ENCODE measurements at regions not wholly inside any gene's neighbourhood (a gene's known extent, or its start where the extent isn't known, plus 50 kb on each side); places are given as distances from the start of the nearest gene placed in this dataset.

DNA sequence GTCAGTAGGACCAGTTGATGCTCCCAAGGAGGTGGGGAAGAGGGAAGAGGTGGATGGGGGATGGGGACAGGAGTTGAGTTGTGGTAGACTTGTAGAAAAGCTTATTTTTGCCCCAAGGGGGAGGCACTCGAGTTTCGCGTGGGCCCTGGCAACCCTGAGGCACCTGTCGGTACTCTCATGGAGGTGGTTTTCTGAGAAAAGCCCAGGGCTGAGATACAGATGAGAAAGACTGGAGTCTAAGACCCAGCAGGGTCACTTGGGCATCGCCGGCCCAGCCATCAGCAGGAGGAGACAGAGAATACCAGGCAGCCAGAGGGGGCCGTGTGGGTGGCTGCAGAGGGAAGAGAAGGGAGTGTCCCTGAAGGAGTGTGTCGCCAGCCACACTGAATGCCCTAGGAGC, 57.7 kb upstream of the HPCAL1 start:
- WGBS (ENCODE audit: insufficient coverage) = 94% methylated on average over 8 of the region's 8 CpGs
- H3K4me3 Mint-ChIP-seq = no peak overlapping the region
- intact Hi-C loops (cut with micrococcal nuclease) = no loop called here

DNA sequence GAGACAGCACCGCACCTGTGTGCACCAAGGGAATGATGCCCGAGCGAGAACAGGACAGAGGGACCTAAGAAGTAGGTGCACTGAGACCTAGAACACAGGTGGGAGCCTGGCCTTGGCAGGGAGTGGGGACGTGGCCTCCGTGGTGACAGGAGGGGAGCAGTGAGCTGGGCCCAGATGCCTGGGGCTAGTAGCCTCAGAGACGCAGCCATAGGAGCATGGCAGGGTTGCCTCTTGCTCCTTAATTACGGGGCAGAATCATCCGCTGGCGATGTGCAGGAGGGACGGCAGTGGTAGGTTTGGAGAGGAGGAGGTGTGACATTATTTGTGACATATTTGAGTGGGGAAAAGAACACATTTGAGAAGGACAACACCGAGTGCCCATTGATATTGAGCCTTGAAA, 57.0 kb upstream of the HPCAL1 start:
- H3K4me3 Mint-ChIP-seq = no peak overlapping the region
- peaks cover 3 to 4% of the 10 kb centered on the region in 2 donors for H3K36me3 Mint-ChIP-seq
- Histone ChIP-seq H3K9ac (ENCODE audit: insufficient read depth, low read length, poor library complexity, severe bottlenecking) (no peak overlapping the region), H3K36me3 (replicated peaks in 1 of 2; ENCODE audit: control insufficient read depth in 1 of 2, insufficient read depth in 2 of 2, low read length in 2 of 2) (no peaks in the 10 kb centered on the region), H4K20me1 (ENCODE audit: insufficient read depth, low read length) (no peaks in the 10 kb centered on the region), H3K27ac (ENCODE audit: low read depth in 1 of 2, low read length in 2 of 2) (no peak overlapping the region), H3K27me3 (ENCODE audit: control insufficient read depth in 2 of 2, insufficient read depth in 2 of 2, low read length in 2 of 2) (peaks cover 0 to 27% of the 10 kb centered on the region in 2 donors), H3K4me3 (replicated peaks in 1 of 3; ENCODE audit: low read depth in 2 of 3, low read length in 3 of 3) (no peak overlapping the region), H3K4me1 (ENCODE audit: control insufficient read depth in 1 of 2, insufficient read depth in 2 of 2, low read length in 2 of 2) (peaks cover 9 to 20% of the 10 kb centered on the region in 2 donors), H3K4me2 (replicated peaks; ENCODE audit: extremely low read depth, low read length, poor library complexity, severe bottlenecking) (no peak overlapping the region), H3K79me2 (ENCODE audit: insufficient read depth, low read length) (no peaks in the 10 kb centered on the region), H2AFZ (ENCODE audit: insufficient read depth, low read depth, low read length, poor library complexity, severe bottlenecking) (no peak overlapping the region), H3K9me3 (replicated peaks in 1 of 2; ENCODE audit: control insufficient read depth in 1 of 2, insufficient read depth in 1 of 2, low read length in 2 of 2) (peaks cover 0 to 16% of the 10 kb centered on the region in 2 donors)
- peaks cover 9 to 18% (median 15%) of the 10 kb centered on the region in 3 donors for H3K27me3 Mint-ChIP-seq (ENCODE audit: low read depth in 3 of 3)
- intact Hi-C loops (cut with micrococcal nuclease) = no loop called here
- 96% methylated on average over 11 of the region's 11 CpGs for WGBS (ENCODE audit: insufficient coverage)
- peaks cover 9% of the 10 kb centered on the region for H3K4me1 Mint-ChIP-seq
- TF ChIP-seq, protein P1, sequence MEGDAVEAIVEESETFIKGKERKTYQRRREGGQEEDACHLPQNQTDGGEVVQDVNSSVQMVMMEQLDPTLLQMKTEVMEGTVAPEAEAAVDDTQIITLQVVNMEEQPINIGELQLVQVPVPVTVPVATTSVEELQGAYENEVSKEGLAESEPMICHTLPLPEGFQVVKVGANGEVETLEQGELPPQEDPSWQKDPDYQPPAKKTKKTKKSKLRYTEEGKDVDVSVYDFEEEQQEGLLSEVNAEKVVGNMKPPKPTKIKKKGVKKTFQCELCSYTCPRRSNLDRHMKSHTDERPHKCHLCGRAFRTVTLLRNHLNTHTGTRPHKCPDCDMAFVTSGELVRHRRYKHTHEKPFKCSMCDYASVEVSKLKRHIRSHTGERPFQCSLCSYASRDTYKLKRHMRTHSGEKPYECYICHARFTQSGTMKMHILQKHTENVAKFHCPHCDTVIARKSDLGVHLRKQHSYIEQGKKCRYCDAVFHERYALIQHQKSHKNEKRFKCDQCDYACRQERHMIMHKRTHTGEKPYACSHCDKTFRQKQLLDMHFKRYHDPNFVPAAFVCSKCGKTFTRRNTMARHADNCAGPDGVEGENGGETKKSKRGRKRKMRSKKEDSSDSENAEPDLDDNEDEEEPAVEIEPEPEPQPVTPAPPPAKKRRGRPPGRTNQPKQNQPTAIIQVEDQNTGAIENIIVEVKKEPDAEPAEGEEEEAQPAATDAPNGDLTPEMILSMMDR (IDR thresholded peaks at IDR 0.05) = no peak
- no peak for DNase-seq
- peaks cover 9 to 23% (median 18%) of the 10 kb centered on the region in 7 donors for H3K9me3 Mint-ChIP-seq
- no peak overlapping the region for H3K27ac Mint-ChIP-seq

More for the DNA sequence above, 57.7 kb upstream of the HPCAL1 start:
- no peak overlapping the region for H3K27ac ChIP-seq (ENCODE audit: low read depth in 1 of 2, low read length in 2 of 2)
- peaks cover 5 to 16% (median 12%) of the 10 kb centered on the region in 7 donors for H3K9me3 Mint-ChIP-seq
- H3K4me3 ChIP-seq (replicated peaks in 1 of 3; ENCODE audit: low read depth in 2 of 3, low read length in 3 of 3) = no peak overlapping the region
- H3K4me1 ChIP-seq (ENCODE audit: control insufficient read depth in 1 of 2, insufficient read depth in 2 of 2, low read length in 2 of 2) = peaks cover 9 to 20% of the 10 kb centered on the region in 2 donors
- H3K9me3 ChIP-seq (replicated peaks in 1 of 2; ENCODE audit: control insufficient read depth in 1 of 2, insufficient read depth in 1 of 2, low read length in 2 of 2) = peaks cover 0 to 10% of the 10 kb centered on the region in 2 donors
- H3K9ac ChIP-seq (ENCODE audit: insufficient read depth, low read length, poor library complexity, severe bottlenecking) = no peak overlapping the region
- no peak overlapping the region for H3K27ac Mint-ChIP-seq
- TF ChIP-seq, protein P1 (IDR thresholded peaks at IDR 0.05) = no peak
- no peaks in the 10 kb centered on the region for H4K20me1 ChIP-seq (ENCODE audit: insufficient read depth, low read length)
- no peak overlapping the region for H3K4me2 ChIP-seq (replicated peaks; ENCODE audit: extremely low read depth, low read length, poor library complexity, severe bottlenecking)
- peaks cover 3 to 11% (median 10%) of the 10 kb centered on the region in 3 donors for H3K27me3 Mint-ChIP-seq (ENCODE audit: low read depth in 3 of 3)
- H3K27me3 ChIP-seq (ENCODE audit: control insufficient read depth in 2 of 2, insufficient read depth in 2 of 2, low read length in 2 of 2) = peaks cover 0 to 20% of the 10 kb centered on the region in 2 donors
- H3K36me3 ChIP-seq (replicated peaks in 1 of 2; ENCODE audit: control insufficient read depth in 1 of 2, insufficient read depth in 2 of 2, low read length in 2 of 2) = no peaks in the 10 kb centered on the region
- H2AFZ ChIP-seq (ENCODE audit: insufficient read depth, low read depth, low read length, poor library complexity, severe bottlenecking) = no peak overlapping the region
- peaks cover 9% of the 10 kb centered on the region for H3K4me1 Mint-ChIP-seq
- no peak for DNase-seq
- H3K79me2 ChIP-seq (ENCODE audit: insufficient read depth, low read length) = no peaks in the 10 kb centered on the region
- peaks cover 1 to 3% of the 10 kb centered on the region in 2 donors for H3K36me3 Mint-ChIP-seq

Measured in CD14-positive monocyte (primary cell).